Ovary (tissue), 7 donors: ENCODE measurements at regions not wholly inside any gene's neighbourhood (a gene's known extent, or its start where the extent isn't known, plus 50 kb on each side); places are given as distances from the start of the nearest gene placed in this dataset.
"Not testable (repeated sequence)": the region's sequence is repeated elsewhere in the genome, so short reads cannot be mapped to it uniquely, and the experiment has no call there.

Experiments
- DNase-seq, 5 donors: peaks; one replicate each; pipeline ENCODE4 v3.0.0-alpha.2; 2019 to 2020
- H3K27ac ChIP-seq, 2 donors: fragments of 200-600 bp; one replicate each; pipeline versions ENCODE4 v1.5.1 to v1.8.0; 2019 to 2022
- H3K27me3 ChIP-seq: fragments of 200-600 bp; one replicate; pipeline ENCODE4 v1.8.0; 2022
- H3K36me3 ChIP-seq: fragments of 200-600 bp; sonication (generic); one replicate; pipeline ENCODE4 v1.5.1; 2019
- H3K4me1 ChIP-seq: one replicate; pipeline ENCODE4 v1.8.1; 2013; ENCODE audit warnings: mild to moderate bottlenecking, moderate library complexity; ENCODE audit not compliant: insufficient read depth
- H3K4me3 ChIP-seq: fragments of 200-600 bp; sonication (generic); one replicate; pipeline ENCODE4 v1.5.1; 2017
- H3K9me3 ChIP-seq, 2 donors: fragments of 200-600 bp in 1 of 2; sonication (generic) in 1 of 2; one replicate each; pipeline versions ENCODE4 v1.5.1 to v1.8.1; 2013 to 2019; ENCODE audit warnings: mild to moderate bottlenecking in 1 of 2, moderate library complexity in 1 of 2
- CTCF ChIP-seq, 3 donors: fragments of 450-650 bp in 2 of 3; fragments of 200-600 bp in 1 of 3; IDR thresholded peaks; one replicate each; pipeline versions ENCODE4 v1.5.1 to v1.8.0; 2016 to 2022; ENCODE audit warnings: antibody characterized with exemption in 3 of 3, mild to moderate bottlenecking in 1 of 3
- EP300 ChIP-seq: sonication (generic); formaldehyde crosslinking; IDR thresholded peaks from one replicate; pipeline ENCODE4 v1.6.1; 2017; ENCODE audit warnings: antibody characterized with exemption
- POLR2A ChIP-seq: fragments of 450-650 bp; IDR thresholded peaks from one replicate; pipeline ENCODE4 v1.6.1; 2017; ENCODE audit warnings: antibody characterized with exemption, mild to moderate bottlenecking, moderate library complexity
- WGBS, 3 donors: extraction: QIAGEN DNeasy Blood & Tissue Kit in 1 of 3; methylation state at CpG; one replicate each; pipeline versions ENCODE4 v1.1.5 to v1.1.7; 2013 to 2017; 5-methylcytosine and 5-hydroxymethylcytosine counted together
- intact Hi-C, 4 donors: fragments of 100-400 bp; cut with DNase I; formaldehyde crosslinking; loops; one replicate each; pipeline versions ENCODE4 v1.11.0 to v1.15.1; 2022 to 2023
- donor health status: DM: no; HTN: no; CAD: no; lungs with moderate emphysema.
- donor health status: DM: no; HTN: no; CAD: no.
- donor health status: Bipolar disorder and iron deficiency.
- donor health status: DM: no; HTN: no; CAD: no.
- donor health status: DM: yes; HTN: yes; CAD: no.

GRCh38 chr2:192536922-192537624 lies 342.3 kb upstream of the TMEFF2 start:
- no peaks in the 10 kb centered on the region for H3K27me3 ChIP-seq
- TF ChIP-seq CTCF (IDR thresholded peaks at IDR 0.05): no peak
- no peak for TF ChIP-seq EP300
- TF ChIP-seq POLR2A: no peak
- DNase-seq: no peak
- no peaks in the 10 kb centered on the region for H3K36me3 ChIP-seq
- H3K9me3 ChIP-seq: no peaks in the 10 kb centered on the region
- no peaks in the 10 kb centered on the region for H3K4me1 ChIP-seq
- no peak overlapping the region for H3K4me3 ChIP-seq
- intact Hi-C loops: no loop called here
- no peak overlapping the region for H3K27ac ChIP-seq
- WGBS, 3 donors: 38 to 66% (median 43%) methylated on average over 2 of the region's 2 CpGs

GRCh38 chr2:192535956-192536921 lies 341.5 kb upstream of the TMEFF2 start:
- Histone ChIP-seq H3K27ac (no peak overlapping the region), H3K4me1 (no peaks in the 10 kb centered on the region), H3K36me3 (no peaks in the 10 kb centered on the region), H3K9me3 (no peaks in the 10 kb centered on the region), H3K27me3 (no peaks in the 10 kb centered on the region), H3K4me3 (no peak overlapping the region)
- 8 to 24% (median 9%) methylated on average over 3 of the region's 3 CpGs for WGBS, 3 donors
- DNase-seq: no peak
- no peak for TF ChIP-seq CTCF (IDR thresholded peaks at IDR 0.05)
- intact Hi-C loops: no loop called here

- H3K4me3 ChIP-seq: no peak overlapping the region
- no peak for DNase-seq
- no peaks in the 10 kb centered on the region for H3K27me3 ChIP-seq
- H3K27ac ChIP-seq: no peak overlapping the region
- WGBS, 3 donors: 91 to 94% (median 94%) methylated on average over 3 of the region's 3 CpGs
- H3K9me3 ChIP-seq: no peaks in the 10 kb centered on the region
- H3K4me1 ChIP-seq: no peaks in the 10 kb centered on the region
- no peak for TF ChIP-seq POLR2A
- TF ChIP-seq EP300: no peak
- no peak for TF ChIP-seq CTCF (IDR thresholded peaks at IDR 0.05)
- intact Hi-C loops: no loop called here
- no peaks in the 10 kb centered on the region for H3K36me3 ChIP-seq
Measured at GRCh38 chr2:192534072-192534471, 339.3 kb upstream of the TMEFF2 start.

GRCh38 chr2:192524642-192525251 lies 330.0 kb upstream of the TMEFF2 start:
- 85 to 89% (median 86%) methylated on average over 10 of the region's 10 CpGs for whole genome bisulfite sequencing, 3 donors
- H3K27ac ChIP-seq, DNase-seq, H3K27me3 ChIP-seq, H3K4me3 ChIP-seq, intact Hi-C loops, H3K9me3 ChIP-seq, H3K4me1 ChIP-seq, H3K36me3 ChIP-seq: not testable (repeated sequence)

- H3K27ac ChIP-seq, intact Hi-C loops, H3K36me3 ChIP-seq, H3K9me3 ChIP-seq, H3K27me3 ChIP-seq, H3K4me3 ChIP-seq, H3K4me1 ChIP-seq, DNase-seq: not testable (repeated sequence)
- WGBS, 3 donors: 66 to 92% (median 72%) methylated on average over 3 of the region's 3 CpGs
Measured at GRCh38 chr2:192524214-192524613, 329.5 kb upstream of the TMEFF2 start.
